SK-N-SH (cell line): ENCODE measurements at regions not wholly inside any gene's neighbourhood (a gene's known extent, or its start where the extent isn't known, plus 50 kb on each side); places are given as distances from the start of the nearest gene placed in this dataset.
"Not testable (repeated sequence)": the region's sequence is repeated elsewhere in the genome, so short reads cannot be mapped to it uniquely, and the experiment has no call there.

ENCODE experiments used
- CTCF ChIA-PET: fragments of 300-600, 350-600 bp; formaldehyde crosslinking; extraction: SDS; loops from one replicate; lab custom pipeline; 2021; lab: Yijun Ruan, JAX
- POLR2A ChIA-PET: fragments of 350-600 bp; sonication (Branson Sonifier 250); formaldehyde crosslinking; extraction: SDS; loops from one replicate; lab custom pipeline; 2020; ENCODE audit warnings: antibody characterized with exemption, inconsistent platforms; lab: Yijun Ruan, JAX
- DNase-seq: peaks from one replicate; pipeline ENCODE4 v3.0.0; 2012
- H2AFZ ChIP-seq: fragments of 200-600 bp; sonication (generic); 2 replicates; pipeline ENCODE4 v1.8.1; 2016; ENCODE audit warnings: antibody characterized with exemption, mild to moderate bottlenecking, low read depth
- H3F3A ChIP-seq: fragments of 200-600 bp; sonication (generic); replicated peaks from 2 replicates; pipeline ENCODE3; 2016; ENCODE audit warnings: antibody characterized with exemption, mild to moderate bottlenecking; ENCODE audit not compliant: insufficient read depth
- H3K27ac ChIP-seq, 2 experiments: fragments of 200-500 bp in 1 of 2; fragments of 200-600 bp in 1 of 2; sonication (Bioruptor generic) in 1 of 2; sonication (generic), shearing (Covaris generic) in 1 of 2; 2 replicates each; pipeline versions ENCODE4 v1.5.1 to v1.6.1; 2014 to 2016; ENCODE audit warnings: low read depth in 2 of 2, inconsistent platforms in 1 of 2, low read length in 1 of 2, mild to moderate bottlenecking in 1 of 2, mixed read lengths in 1 of 2
- H3K27me3 ChIP-seq: fragments of 200-600 bp; sonication (generic), shearing (Covaris generic); 2 replicates; pipeline ENCODE4 v1.6.1; 2016; ENCODE audit warnings: mixed run types; ENCODE audit not compliant: insufficient read depth
- H3K36me3 ChIP-seq, 2 experiments: fragments of 200-500 bp in 1 of 2; fragments of 200-600 bp in 1 of 2; sonication (Bioruptor generic) in 1 of 2; sonication (generic) in 1 of 2; replicated peaks in 1 of 2; 2 replicates each; pipeline versions ENCODE3 to v1.5.1; 2014 to 2016; ENCODE audit warnings: low read length in 1 of 2, mild to moderate bottlenecking in 1 of 2; ENCODE audit not compliant: insufficient read depth in 2 of 2, control insufficient read depth in 1 of 2
- H3K4me1 ChIP-seq, 2 experiments: fragments of 200-500 bp in 1 of 2; fragments of 200-600 bp in 1 of 2; sonication (Bioruptor generic) in 1 of 2; sonication (generic), shearing (Covaris generic) in 1 of 2; 2 replicates each; pipeline versions ENCODE4 v1.5.1 to v1.6.1; 2014 to 2016; ENCODE audit warnings: low read depth in 1 of 2, low read length in 1 of 2, mixed run types in 1 of 2; ENCODE audit not compliant: insufficient read depth in 2 of 2, control insufficient read depth in 1 of 2
- H3K4me2 ChIP-seq: fragments of 200-600 bp; sonication (generic), shearing (Covaris generic); 2 replicates; pipeline ENCODE4 v1.6.1; 2017; ENCODE audit warnings: mixed run types
- H3K4me3 ChIP-seq, 2 experiments: fragments of 200-500 bp in 1 of 2; fragments of 200-600 bp in 1 of 2; sonication (Bioruptor generic) in 1 of 2; sonication (generic), shearing (Covaris generic) in 1 of 2; 2 replicates each; pipeline versions ENCODE4 v1.5.1 to v1.8.1; 2014 to 2016; ENCODE audit warnings: low read depth in 2 of 2, inconsistent platforms in 1 of 2, low read length in 1 of 2, mild to moderate bottlenecking in 1 of 2, mixed read lengths in 1 of 2, moderate library complexity in 1 of 2
- H3K79me2 ChIP-seq: fragments of 200-600 bp; sonication (generic); 2 replicates; pipeline ENCODE4 v1.8.1; 2017; ENCODE audit warnings: mild to moderate bottlenecking; ENCODE audit not compliant: insufficient read depth
- H3K9ac ChIP-seq: fragments of 200-600 bp; sonication (generic); 2 replicates; pipeline ENCODE4 v1.6.1; 2017; ENCODE audit warnings: mixed run types
- H3K9me2 ChIP-seq: fragments of 200-600 bp; sonication (generic); 2 replicates; pipeline ENCODE4 v1.6.1; 2017; ENCODE audit warnings: mixed run types
- H3K9me3 ChIP-seq: fragments of 200-600 bp; sonication (generic); 2 replicates; pipeline ENCODE4 v1.6.1; 2017; ENCODE audit warnings: mixed run types, mild to moderate bottlenecking, moderate library complexity
- H4K20me1 ChIP-seq: fragments of 200-600 bp; sonication (generic); 2 replicates; pipeline ENCODE4 v1.6.1; 2017; ENCODE audit warnings: mild to moderate bottlenecking, mixed run types; ENCODE audit not compliant: insufficient read depth
- ELF1 ChIP-seq: IDR thresholded peaks from 2 replicates; pipeline ENCODE4 v1.4.0; 2012
- EP300 ChIP-seq, 2 experiments: IDR thresholded peaks; 2 replicates each; pipeline versions ENCODE4 v1.4.0 to v1.6.1; 2012; ENCODE audit warnings: borderline replicate concordance in 1 of 2, low read depth in 1 of 2, low read length in 1 of 2
- EZH2phosphoT487 ChIP-seq: fragments of 200-600 bp; sonication (generic); IDR thresholded peaks from 2 replicates; pipeline ENCODE4 v1.6.1; 2017; ENCODE audit warnings: low read depth, mixed run types, mild to moderate bottlenecking, antibody characterized with exemption, moderate library complexity, borderline replicate concordance
- FOXM1 ChIP-seq: IDR thresholded peaks from 2 replicates; pipeline ENCODE4 v1.4.0; 2012; ENCODE audit warnings: low read depth, mild to moderate bottlenecking
- GABPA ChIP-seq: IDR thresholded peaks from 2 replicates; pipeline ENCODE4 v1.4.0; 2012; ENCODE audit warnings: low read depth, mild to moderate bottlenecking
- GATA2 ChIP-seq: sonication (generic); formaldehyde crosslinking; IDR thresholded peaks from 2 replicates; pipeline ENCODE4 v1.5.0; 2020; ENCODE audit warnings: mild to moderate bottlenecking, missing genetic modification reagents
- MEF2A ChIP-seq: IDR thresholded peaks from 2 replicates; pipeline ENCODE4 v1.4.0; 2012; ENCODE audit warnings: low read depth, borderline replicate concordance
- NFIC ChIP-seq: IDR thresholded peaks from 2 replicates; pipeline ENCODE4 v1.4.0; 2012; ENCODE audit warnings: borderline replicate concordance
- NRF1 ChIP-seq: IDR thresholded peaks from 2 replicates; pipeline ENCODE4 v1.6.1; 2012; ENCODE audit warnings: low read depth, mild to moderate bottlenecking, low read length
- POLR2AphosphoS5 ChIP-seq: IDR thresholded peaks from 2 replicates; pipeline ENCODE4 v1.6.1; 2012; ENCODE audit warnings: low read depth, low read length
- RAD21 ChIP-seq: IDR thresholded peaks from 2 replicates; pipeline ENCODE4 v1.6.1; 2012; ENCODE audit warnings: mild to moderate bottlenecking, low read length
- RCOR1 ChIP-seq: fragments of 150-350 bp; IDR thresholded peaks from 2 replicates; pipeline ENCODE4 v1.6.1; 2017; ENCODE audit warnings: antibody characterized with exemption, low read length
- RXRA ChIP-seq: IDR thresholded peaks from 2 replicates; pipeline ENCODE4 v1.4.0; 2012; ENCODE audit warnings: low read depth, mild to moderate bottlenecking, borderline replicate concordance
- SIN3A ChIP-seq: IDR thresholded peaks from 2 replicates; pipeline ENCODE4 v1.6.1; 2012; ENCODE audit warnings: low read depth, mild to moderate bottlenecking, low read length, moderate library complexity, borderline replicate concordance
- SMC3 ChIP-seq: IDR thresholded peaks from 2 replicates; pipeline ENCODE4 v1.6.1; 2012; ENCODE audit warnings: low read depth, low read length, improper control_type of control experiment
- TAF1 ChIP-seq: IDR thresholded peaks from 2 replicates; pipeline ENCODE4 v1.6.1; 2012; ENCODE audit warnings: low read depth, mild to moderate bottlenecking, low read length, moderate library complexity, borderline replicate concordance
- TCF12 ChIP-seq: IDR thresholded peaks from 2 replicates; pipeline ENCODE4 v1.4.0; 2012
- YY1 ChIP-seq: IDR thresholded peaks from 2 replicates; pipeline ENCODE4 v1.4.0; 2012; ENCODE audit warnings: low read depth, mild to moderate bottlenecking
- WGBS: methylation state at CpG from one replicate; pipeline ENCODE4 v1.1.6; 2017; ENCODE audit warnings: low lambda C conversion rate; 5-methylcytosine and 5-hydroxymethylcytosine counted together
- TF ChIP-seq, protein P1 (sequence below): fragments of 150-350 bp; IDR thresholded peaks from 2 replicates; pipeline ENCODE4 v1.6.1; 2016; ENCODE audit warnings: mild to moderate bottlenecking, low read depth, low read length
- TF ChIP-seq, protein P2 (sequence below): IDR thresholded peaks from 2 replicates; pipeline ENCODE4; 2012

DNA sequence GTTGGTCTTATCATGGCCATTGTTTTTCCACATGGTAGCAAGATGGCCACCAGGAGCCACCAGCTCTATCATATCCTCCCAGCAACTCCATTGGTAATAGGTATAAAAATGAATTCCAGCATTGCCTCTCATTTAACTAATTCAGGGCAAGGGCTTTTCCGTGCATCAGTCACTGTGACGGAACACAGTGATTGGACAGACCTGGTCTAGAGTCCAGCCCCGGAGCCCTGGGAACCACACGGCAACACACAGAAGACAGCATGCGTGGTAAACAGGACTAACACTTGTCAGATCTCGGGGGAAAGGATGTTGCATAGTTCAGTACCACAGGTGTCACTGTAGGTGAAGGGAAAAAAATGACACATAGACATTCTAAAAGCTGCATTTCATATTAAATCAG lies 638.0 kb upstream of the RBFOX1 start:
- TF ChIP-seq EZH2phosphoT487 (no peak), RXRA (no peak), RAD21 (no peak), SMC3 (no peak), TCF12 (no peak), FOXM1 (no peak), NRF1 (no peak), NFIC (no peak), GABPA (no peak), YY1 (no peak), RCOR1 (no peak), SIN3A (no peak), TAF1 (no peak), GATA2 (no peak), POLR2AphosphoS5 (no peak), ELF1 (no peak), MEF2A (no peak), EP300 (IDR thresholded peaks at IDR 0.05; ENCODE audit: borderline replicate concordance in 1 of 2, low read depth in 1 of 2, low read length in 1 of 2) (no peak)
- TF ChIP-seq, protein P1, sequence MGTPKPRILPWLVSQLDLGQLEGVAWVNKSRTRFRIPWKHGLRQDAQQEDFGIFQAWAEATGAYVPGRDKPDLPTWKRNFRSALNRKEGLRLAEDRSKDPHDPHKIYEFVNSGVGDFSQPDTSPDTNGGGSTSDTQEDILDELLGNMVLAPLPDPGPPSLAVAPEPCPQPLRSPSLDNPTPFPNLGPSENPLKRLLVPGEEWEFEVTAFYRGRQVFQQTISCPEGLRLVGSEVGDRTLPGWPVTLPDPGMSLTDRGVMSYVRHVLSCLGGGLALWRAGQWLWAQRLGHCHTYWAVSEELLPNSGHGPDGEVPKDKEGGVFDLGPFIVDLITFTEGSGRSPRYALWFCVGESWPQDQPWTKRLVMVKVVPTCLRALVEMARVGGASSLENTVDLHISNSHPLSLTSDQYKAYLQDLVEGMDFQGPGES, result no peak
- TF ChIP-seq, protein P2, sequence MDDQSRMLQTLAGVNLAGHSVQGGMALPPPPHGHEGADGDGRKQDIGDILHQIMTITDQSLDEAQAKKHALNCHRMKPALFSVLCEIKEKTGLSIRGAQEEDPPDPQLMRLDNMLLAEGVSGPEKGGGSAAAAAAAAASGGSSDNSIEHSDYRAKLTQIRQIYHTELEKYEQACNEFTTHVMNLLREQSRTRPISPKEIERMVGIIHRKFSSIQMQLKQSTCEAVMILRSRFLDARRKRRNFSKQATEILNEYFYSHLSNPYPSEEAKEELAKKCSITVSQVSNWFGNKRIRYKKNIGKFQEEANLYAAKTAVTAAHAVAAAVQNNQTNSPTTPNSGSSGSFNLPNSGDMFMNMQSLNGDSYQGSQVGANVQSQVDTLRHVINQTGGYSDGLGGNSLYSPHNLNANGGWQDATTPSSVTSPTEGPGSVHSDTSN, result no peak
- Histone ChIP-seq H3K4me3 (no peak overlapping the region), H3K4me2 (no peak overlapping the region), H3K9me3 (0 out of 2 replicates have a peak, but pooled peaks cover 3% of the 10 kb centered on the region), H2AFZ (no peak overlapping the region), H3K36me3 (no peaks in the 10 kb centered on the region), H3K79me2 (no peaks in the 10 kb centered on the region), H4K20me1 (no peaks in the 10 kb centered on the region), H3K9me2 (no peaks in the 10 kb centered on the region), H3K27ac (no peak overlapping the region), H3F3A (no peaks in the 10 kb centered on the region), H3K4me1 (no peaks in the 10 kb centered on the region), H3K9ac (no peak overlapping the region), H3K27me3 (no peaks in the 10 kb centered on the region)
- 45% methylated on average over 6 of the region's 6 CpGs for WGBS
- no peak for DNase-seq
- CTCF ChIA-PET, result interaction anchor here (1.5 kb wide), 1 partner anchor 12 kb away, joined by 4 read pairs; no protein-coding TSS in a partner anchor
- POLR2A ChIA-PET, result no interaction called here

DNA sequence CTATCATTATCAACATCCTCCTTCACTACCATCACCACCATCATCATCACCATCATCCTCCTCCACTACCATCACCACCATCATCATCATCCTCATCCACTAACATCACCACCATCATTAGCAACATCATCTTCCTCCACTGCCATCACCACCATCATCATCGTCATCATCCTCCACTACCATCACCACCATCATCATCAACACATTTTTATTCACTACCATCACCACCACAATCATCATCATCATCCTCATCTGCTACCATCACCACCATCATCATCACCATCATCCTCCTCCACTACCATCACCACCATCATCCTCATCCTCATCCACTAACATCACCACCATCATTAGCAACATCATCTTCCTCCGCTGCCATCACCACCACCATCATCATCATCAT lies 639.2 kb upstream of the RBFOX1 start:
- POLR2A ChIA-PET, H3K27me3 ChIP-seq: not testable (repeated sequence)
- 27% methylated on average over 2 of the region's 2 CpGs for WGBS

More for the DNA sequence above, 639.2 kb upstream of the RBFOX1 start:
- H3K9me3 ChIP-seq, DNase-seq, H3K79me2 ChIP-seq, H2AFZ ChIP-seq, H3K36me3 ChIP-seq, H3K4me2 ChIP-seq, CTCF ChIA-PET, H3K9ac ChIP-seq, H3K27ac ChIP-seq, H3K4me1 ChIP-seq, H3K4me3 ChIP-seq, H3F3A ChIP-seq, H4K20me1 ChIP-seq, H3K9me2 ChIP-seq: not testable (repeated sequence)
